Hematopoietic multipotent progenitor cell treated with erythropoietin and hydrocortisone succinate and interleukin-3 and kit ligand, for 4 days (in vitro differentiated cells): ENCODE measurements at regions not wholly inside any gene's neighbourhood (a gene's known extent, or its start where the extent isn't known, plus 50 kb on each side); places are given as distances from the start of the nearest gene placed in this dataset.
A peak's percentile ranks its signal among the peaks of the same experiment; 100 is the strongest.
"Not testable (repeated sequence)": the region's sequence is repeated elsewhere in the genome, so short reads cannot be mapped to it uniquely, and the experiment has no call there.

Experiments
- DNase-seq: peaks from one replicate; pipeline ENCODE4 v3.0.0-alpha.2; 2015

GRCh38 chr10:46204482-46205102 lies 82.2 kb upstream of the ANTXRL start:
- DNase-seq, result not testable (repeated sequence)

GRCh38 chr10:46210427-46210826 lies 76.4 kb upstream of the ANTXRL start:
- DNase-seq, result not testable (repeated sequence)

- no peak for DNase-seq
These were observed 71.4 kb upstream of the ANTXRL start for GRCh38 chr10:46215426-46215825.

- no peak for DNase-seq
These were observed 70.7 kb upstream of the ANTXRL start for GRCh38 chr10:46216003-46216634.

GRCh38 chr10:46216836-46217751 lies 69.7 kb upstream of the ANTXRL start:
- DNase-seq, result peak; percentile 82

- no peak for DNase-seq
These were observed 68.9 kb upstream of the ANTXRL start for GRCh38 chr10:46217752-46218453.

- DNase-seq, result peak; percentile 91
These were observed 67.9 kb upstream of the ANTXRL start for GRCh38 chr10:46218921-46219320.

- not testable (repeated sequence) for DNase-seq
These were observed 67.3 kb upstream of the ANTXRL start for GRCh38 chr10:46219431-46219990.

- no peak for DNase-seq
These were observed 66.6 kb upstream of the ANTXRL start for GRCh38 chr10:46220187-46220586.

- DNase-seq, result peak; percentile 46
These were observed 65.8 kb upstream of the ANTXRL start for GRCh38 chr10:46220872-46221538.

- no peak for DNase-seq
These were observed 64.3 kb upstream of the ANTXRL start for GRCh38 chr10:46222364-46222935.

- peak; percentile 24 for DNase-seq
These were observed 63.7 kb upstream of the ANTXRL start for GRCh38 chr10:46223064-46223480.

- no peak for DNase-seq
These were observed 63.0 kb upstream of the ANTXRL start for GRCh38 chr10:46223626-46224413.

GRCh38 chr10:46224414-46224682 lies 62.4 kb upstream of the ANTXRL start:
- no peak for DNase-seq

GRCh38 chr10:46225597-46225996 lies 61.2 kb upstream of the ANTXRL start:
- no peak for DNase-seq

- peak; percentile 24 for DNase-seq
These were observed 60.6 kb upstream of the ANTXRL start for GRCh38 chr10:46226232-46226631.

GRCh38 chr10:46226900-46227558 lies 59.8 kb upstream of the ANTXRL start:
- DNase-seq, result peak; percentile 49

- no peak for DNase-seq
These were observed 59.2 kb upstream of the ANTXRL start for GRCh38 chr10:46227571-46227935.

GRCh38 chr10:46227936-46228562 lies 58.7 kb upstream of the ANTXRL start:
- DNase-seq, result peak; percentile 60

GRCh38 chr10:46228563-46229071 lies 58.2 kb upstream of the ANTXRL start:
- peak; percentile 89 for DNase-seq
